ENCODE measurements at regions not wholly inside any gene's neighbourhood (a gene's known extent, or its start where the extent isn't known, plus 50 kb on each side); places are given as distances from the start of the nearest gene placed in this dataset.
"Not testable (repeated sequence)": the region's sequence is repeated elsewhere in the genome, so short reads cannot be mapped to it uniquely, and the experiment has no call there.

DNA sequence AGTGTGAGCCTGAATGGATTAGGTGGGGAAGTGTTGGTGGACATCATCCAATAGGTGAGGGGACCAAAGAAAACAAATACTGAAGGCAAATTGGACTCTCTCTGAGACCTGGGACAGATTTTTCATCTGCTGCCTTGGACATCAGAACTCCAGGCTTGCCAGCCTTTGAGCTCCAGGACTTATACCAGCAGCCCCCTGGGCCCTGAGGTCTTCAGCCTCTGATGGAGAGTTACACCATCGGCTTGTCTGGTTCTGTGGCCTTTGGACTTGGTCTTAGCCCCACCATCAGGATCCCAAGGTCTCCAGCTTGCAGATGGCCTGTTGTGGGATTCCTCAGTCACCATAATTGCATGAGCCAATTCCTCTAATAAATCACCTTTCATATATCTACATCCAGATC lies 80.8 kb upstream of the SLC8A3 start:
- Histone ChIP-seq H3K27ac (ENCODE audit: low read depth in 1 of 2, low read length in 2 of 2) (no peak overlapping the region), H3K27me3 (ENCODE audit: control insufficient read depth in 1 of 2, insufficient read depth in 2 of 2, low read length in 1 of 2) (no peaks in the 10 kb centered on the region), H3K4me3 (ENCODE audit: low read length in 2 of 2) (no peak overlapping the region), H3K36me3 (ENCODE audit: control insufficient read depth in 1 of 2, insufficient read depth in 2 of 2, low read length in 1 of 2) (no peaks in the 10 kb centered on the region), H3K9me3 (ENCODE audit: control insufficient read depth, low read length) (no peaks in the 10 kb centered on the region), H3K4me1 (ENCODE audit: control insufficient read depth in 1 of 2, insufficient read depth in 2 of 2, low read length in 2 of 2) (no peaks in the 10 kb centered on the region)
- intact Hi-C loops (cut with DNase I): no loop called here
- peak in 1 of 2 donors; percentile 55 for DNase-seq
- ATAC-seq (ENCODE audit: low FRiP score): no peak
- WGBS, 2 donors: 73 to 95% methylated on average over 1 of the region's 1 CpG

DNA sequence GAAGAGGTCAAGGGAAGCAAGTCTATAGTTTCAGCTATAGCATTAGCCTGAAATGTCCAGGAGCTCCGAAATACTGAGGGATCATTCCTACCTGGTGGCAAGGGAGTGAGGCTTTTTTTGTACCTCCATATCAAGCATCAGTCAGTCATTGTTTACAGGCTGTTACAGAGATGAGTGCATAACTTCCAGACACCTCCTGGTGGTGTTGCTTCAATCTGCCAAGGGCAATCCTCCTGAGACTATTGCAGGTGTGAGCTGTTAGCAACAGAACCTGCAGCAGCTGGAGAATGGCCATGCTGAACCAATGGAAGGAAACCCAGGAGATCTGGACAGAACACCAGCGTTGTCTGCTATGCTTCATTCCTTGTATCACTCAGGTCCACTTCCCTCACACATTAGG lies 80.0 kb upstream of the SLC8A3 start:
- no peaks in the 10 kb centered on the region for H3K9me3 ChIP-seq (ENCODE audit: control insufficient read depth, low read length)
- 75 to 77% methylated on average over 2 of the region's 2 CpGs for WGBS, 2 donors
- H3K36me3 ChIP-seq (ENCODE audit: control insufficient read depth in 1 of 2, insufficient read depth in 2 of 2, low read length in 1 of 2): no peaks in the 10 kb centered on the region
- DNase-seq (no peak), ATAC-seq (ENCODE audit: low FRiP score) (no peak)
- intact Hi-C loops (cut with DNase I): no loop called here
- H3K27me3 ChIP-seq (ENCODE audit: control insufficient read depth in 1 of 2, insufficient read depth in 2 of 2, low read length in 1 of 2): no peaks in the 10 kb centered on the region
- no peaks in the 10 kb centered on the region for H3K4me1 ChIP-seq (ENCODE audit: control insufficient read depth in 1 of 2, insufficient read depth in 2 of 2, low read length in 2 of 2)
- H3K27ac ChIP-seq (ENCODE audit: low read depth in 1 of 2, low read length in 2 of 2): no peak overlapping the region
- H3K4me3 ChIP-seq (ENCODE audit: low read length in 2 of 2): no peak overlapping the region

DNA sequence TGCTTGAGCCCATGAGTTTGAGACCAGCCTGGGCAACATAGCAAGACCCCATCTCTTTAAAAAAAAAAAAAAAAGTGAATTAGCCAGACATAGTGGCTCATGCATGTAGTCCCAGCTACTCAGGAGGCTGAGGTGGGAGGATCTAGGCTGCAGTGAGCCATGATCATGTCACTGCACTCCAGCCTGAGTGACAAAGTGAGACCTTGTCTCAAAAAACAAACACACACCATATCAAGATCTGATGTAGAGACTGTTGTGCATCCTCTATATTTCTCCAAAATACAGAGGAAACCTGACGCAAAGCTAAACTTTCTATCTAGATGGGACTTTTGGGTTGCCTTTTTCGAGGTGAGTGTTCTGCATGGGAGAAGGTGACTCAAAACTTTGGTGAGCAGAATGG lies 77.4 kb upstream of the SLC8A3 start:
- no peak for ATAC-seq (ENCODE audit: low FRiP score)
- WGBS, 2 donors: 82 to 91% methylated on average over 2 of the region's 2 CpGs
- H3K36me3 ChIP-seq (ENCODE audit: control insufficient read depth in 1 of 2, insufficient read depth in 2 of 2, low read length in 1 of 2): no peaks in the 10 kb centered on the region
- H3K27ac ChIP-seq (ENCODE audit: low read depth in 1 of 2, low read length in 2 of 2): no peak overlapping the region
- no peaks in the 10 kb centered on the region for H3K9me3 ChIP-seq (ENCODE audit: control insufficient read depth, low read length)
- no peak overlapping the region for H3K4me3 ChIP-seq (ENCODE audit: low read length in 2 of 2)
- no peaks in the 10 kb centered on the region for H3K4me1 ChIP-seq (ENCODE audit: control insufficient read depth in 1 of 2, insufficient read depth in 2 of 2, low read length in 2 of 2)
- no peaks in the 10 kb centered on the region for H3K27me3 ChIP-seq (ENCODE audit: control insufficient read depth in 1 of 2, insufficient read depth in 2 of 2, low read length in 1 of 2)
- no peak for DNase-seq
- intact Hi-C loops (cut with DNase I): no loop called here

DNA sequence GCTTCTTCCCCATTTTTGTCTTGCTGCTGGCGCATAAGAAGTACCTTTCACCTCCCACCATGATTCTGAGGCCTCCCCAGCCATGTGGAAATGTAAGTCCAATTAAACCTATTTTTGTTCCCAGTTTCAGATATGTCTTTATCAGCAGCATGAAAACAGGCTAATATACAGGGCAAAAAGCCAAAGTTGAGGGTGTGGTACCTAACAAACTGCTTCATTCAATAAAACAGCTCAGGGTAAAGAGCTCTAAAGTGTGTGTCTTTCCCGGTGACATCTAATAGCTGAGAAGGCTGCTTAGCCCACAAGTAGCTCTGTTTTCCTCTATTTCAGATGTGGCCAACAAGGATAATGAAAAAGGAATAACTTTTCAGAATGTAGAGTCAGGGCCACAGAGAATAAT lies 76.7 kb upstream of the SLC8A3 start:
- Histone ChIP-seq H3K27me3 (ENCODE audit: control insufficient read depth in 1 of 2, insufficient read depth in 2 of 2, low read length in 1 of 2) (no peaks in the 10 kb centered on the region), H3K9me3 (ENCODE audit: control insufficient read depth, low read length) (no peaks in the 10 kb centered on the region), H3K4me3 (ENCODE audit: low read length in 2 of 2) (no peak overlapping the region), H3K36me3 (ENCODE audit: control insufficient read depth in 1 of 2, insufficient read depth in 2 of 2, low read length in 1 of 2) (no peaks in the 10 kb centered on the region), H3K4me1 (ENCODE audit: control insufficient read depth in 1 of 2, insufficient read depth in 2 of 2, low read length in 2 of 2) (no peaks in the 10 kb centered on the region), H3K27ac (ENCODE audit: low read depth in 1 of 2, low read length in 2 of 2) (no peak overlapping the region)
- intact Hi-C loops (cut with DNase I): no loop called here
- DNase-seq: no peak
- 84 to 86% methylated on average over 2 of the region's 2 CpGs for WGBS, 2 donors
- ATAC-seq (ENCODE audit: low FRiP score): no peak

DNA sequence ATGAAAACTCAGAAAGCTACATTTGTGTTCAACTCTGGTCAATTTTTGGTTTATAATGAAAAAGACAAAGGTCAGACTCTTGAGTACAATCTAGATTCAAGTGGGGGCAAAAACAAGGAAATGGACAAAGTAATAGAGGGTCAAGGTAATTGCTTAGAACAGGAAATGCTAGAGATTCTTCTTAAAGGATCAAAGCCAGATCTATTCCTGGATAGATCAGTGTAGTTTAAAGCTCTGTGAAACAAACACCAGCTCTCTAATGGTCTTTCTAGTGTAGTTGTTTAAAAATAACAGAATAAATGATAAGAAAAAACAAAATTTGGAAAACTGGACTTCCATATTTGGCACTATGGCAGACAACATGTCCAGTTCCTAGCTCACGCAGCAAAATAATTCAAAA lies 70.7 kb upstream of the SLC8A3 start:
- no peaks in the 10 kb centered on the region for H3K36me3 ChIP-seq (ENCODE audit: control insufficient read depth in 1 of 2, insufficient read depth in 2 of 2, low read length in 1 of 2)
- no peak overlapping the region for H3K4me3 ChIP-seq (ENCODE audit: low read length in 2 of 2)
- DNase-seq: no peak
- no peak overlapping the region for H3K27ac ChIP-seq (ENCODE audit: low read depth in 1 of 2, low read length in 2 of 2)
- ATAC-seq (ENCODE audit: low FRiP score): no peak
- H3K9me3 ChIP-seq (ENCODE audit: control insufficient read depth, low read length): peaks cover 3% of the 10 kb centered on the region
- 84 to 88% methylated on average over 1 of the region's 1 CpG for WGBS, 2 donors
- no peaks in the 10 kb centered on the region for H3K4me1 ChIP-seq (ENCODE audit: control insufficient read depth in 1 of 2, insufficient read depth in 2 of 2, low read length in 2 of 2)
- intact Hi-C loops (cut with DNase I): no loop called here
- peaks cover 0 to 2% of the 10 kb centered on the region in 2 donors for H3K27me3 ChIP-seq (ENCODE audit: control insufficient read depth in 1 of 2, insufficient read depth in 2 of 2, low read length in 1 of 2)

DNA sequence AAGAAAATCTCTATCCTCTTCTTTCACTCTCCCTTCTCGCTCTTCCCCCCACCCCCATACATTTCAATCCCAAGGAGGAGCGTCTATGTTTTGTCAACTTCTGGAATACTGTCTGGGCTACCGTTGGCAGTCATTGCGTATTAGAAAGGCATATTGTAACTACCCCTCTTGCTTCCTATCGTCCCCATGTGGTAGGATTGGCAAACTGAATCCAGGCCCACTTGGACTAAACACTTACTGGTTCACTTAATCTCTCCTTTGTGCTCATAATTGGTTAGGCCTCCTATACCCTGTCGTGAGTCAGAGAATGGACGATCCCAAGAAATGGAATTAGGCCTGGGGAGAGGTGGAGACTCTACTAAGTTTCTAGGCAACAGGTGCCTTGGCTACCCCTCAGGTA lies 68.8 kb upstream of the SLC8A3 start:
- H3K27me3 ChIP-seq (ENCODE audit: control insufficient read depth in 1 of 2, insufficient read depth in 2 of 2, low read length in 1 of 2): peaks cover 0 to 2% of the 10 kb centered on the region in 2 donors
- H3K9me3 ChIP-seq (ENCODE audit: control insufficient read depth, low read length): peaks cover 3% of the 10 kb centered on the region
- H3K4me3 ChIP-seq (ENCODE audit: low read length in 2 of 2): no peak overlapping the region
- 79 to 82% methylated on average over 7 of the region's 7 CpGs for WGBS, 2 donors
- H3K27ac ChIP-seq (ENCODE audit: low read depth in 1 of 2, low read length in 2 of 2): no peak overlapping the region
- DNase-seq (no peak), ATAC-seq (ENCODE audit: low FRiP score) (no peak)
- H3K36me3 ChIP-seq (ENCODE audit: control insufficient read depth in 1 of 2, insufficient read depth in 2 of 2, low read length in 1 of 2): no peaks in the 10 kb centered on the region
- intact Hi-C loops (cut with DNase I): no loop called here
- H3K4me1 ChIP-seq (ENCODE audit: control insufficient read depth in 1 of 2, insufficient read depth in 2 of 2, low read length in 2 of 2): no peaks in the 10 kb centered on the region

DNA sequence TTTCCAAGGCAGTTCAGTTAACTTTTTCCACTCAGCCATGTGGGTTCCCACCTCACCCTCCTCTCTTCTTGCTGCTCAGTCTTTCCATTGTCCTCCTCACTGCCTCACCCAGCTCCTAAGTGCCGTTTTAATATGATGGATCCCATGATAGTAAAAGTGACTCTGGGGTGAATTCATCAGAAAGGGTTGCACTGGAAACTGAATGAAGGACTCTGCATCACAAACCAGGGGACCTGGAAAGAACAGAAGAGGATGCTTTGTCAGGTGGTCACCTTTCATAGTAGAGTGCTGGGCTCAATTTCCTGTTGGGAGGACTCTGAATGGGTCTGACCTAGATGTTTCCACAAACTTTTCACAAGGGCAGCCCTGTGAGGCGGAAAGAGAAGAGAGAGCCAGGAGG lies 67.8 kb upstream of the SLC8A3 start:
- WGBS, 2 donors: 32 to 39% methylated on average over 2 of the region's 2 CpGs
- Histone ChIP-seq H3K4me3 (ENCODE audit: low read length in 2 of 2) (no peak overlapping the region), H3K4me1 (ENCODE audit: control insufficient read depth in 1 of 2, insufficient read depth in 2 of 2, low read length in 2 of 2) (no peaks in the 10 kb centered on the region), H3K27me3 (ENCODE audit: control insufficient read depth in 1 of 2, insufficient read depth in 2 of 2, low read length in 1 of 2) (peaks cover 0 to 2% of the 10 kb centered on the region in 2 donors), H3K36me3 (ENCODE audit: control insufficient read depth in 1 of 2, insufficient read depth in 2 of 2, low read length in 1 of 2) (no peaks in the 10 kb centered on the region), H3K9me3 (ENCODE audit: control insufficient read depth, low read length) (peaks cover 3% of the 10 kb centered on the region), H3K27ac (ENCODE audit: low read depth in 1 of 2, low read length in 2 of 2) (no peak overlapping the region)
- intact Hi-C loops (cut with DNase I): no loop called here
- no peak for ATAC-seq (ENCODE audit: low FRiP score)
- no peak for DNase-seq

DNA sequence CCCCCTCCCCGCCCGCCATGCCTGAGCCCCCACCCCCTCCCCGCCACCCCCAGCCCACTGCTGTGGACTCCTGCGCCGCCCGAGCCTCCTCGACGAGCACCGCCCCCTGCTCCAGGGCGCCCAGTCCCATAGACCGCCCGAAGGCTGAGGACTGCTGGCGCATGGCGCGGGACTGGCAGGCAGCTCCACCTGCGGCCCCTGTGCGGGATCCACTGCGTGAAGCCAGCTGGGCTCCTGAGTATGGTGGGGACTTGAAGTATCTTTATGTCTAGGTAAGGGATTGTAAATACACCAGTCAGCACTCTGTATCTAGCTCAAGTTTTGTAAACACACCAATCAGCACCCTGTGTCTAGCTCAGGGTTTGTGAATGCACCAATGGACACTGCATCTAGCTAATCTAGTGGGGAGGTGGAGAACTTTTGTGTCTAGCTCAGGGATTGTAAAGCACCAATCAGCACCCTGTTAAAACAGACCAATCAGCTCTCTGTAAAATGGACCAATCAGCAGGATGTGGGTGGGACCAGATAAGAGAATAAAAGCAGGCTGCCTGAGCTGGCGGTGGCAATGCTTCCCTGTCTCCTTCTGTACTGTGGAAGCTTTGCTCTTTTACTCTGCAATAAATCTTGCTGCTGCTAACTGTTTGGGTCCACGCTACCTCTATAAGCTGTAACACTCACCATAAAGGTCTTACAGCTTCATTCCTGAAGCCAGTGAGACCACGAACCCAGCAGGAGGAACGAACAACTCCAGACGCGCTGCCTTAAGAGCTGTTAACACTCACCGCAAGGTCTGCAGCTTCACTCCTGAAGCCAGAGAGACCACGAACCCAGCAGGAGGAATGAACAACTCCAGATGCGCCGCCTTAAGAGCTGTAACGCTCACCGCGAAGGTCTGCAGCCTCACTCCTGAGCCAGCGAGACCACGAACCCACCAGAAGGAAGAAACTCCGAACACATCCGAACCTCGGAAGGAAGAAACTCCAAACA lies 66.6 kb upstream of the SLC8A3 start:
- 51 to 56% methylated on average over 28 to 36 of the region's 36 CpGs for WGBS, 2 donors
- H3K4me1 ChIP-seq (ENCODE audit: control insufficient read depth in 1 of 2, insufficient read depth in 2 of 2, low read length in 2 of 2); ATAC-seq (ENCODE audit: low FRiP score); H3K9me3 ChIP-seq (ENCODE audit: control insufficient read depth, low read length); H3K27me3 ChIP-seq (ENCODE audit: control insufficient read depth in 1 of 2, insufficient read depth in 2 of 2, low read length in 1 of 2); H3K36me3 ChIP-seq (ENCODE audit: control insufficient read depth in 1 of 2, insufficient read depth in 2 of 2, low read length in 1 of 2); intact Hi-C loops (cut with DNase I); H3K4me3 ChIP-seq (ENCODE audit: low read length in 2 of 2); H3K27ac ChIP-seq (ENCODE audit: low read depth in 1 of 2, low read length in 2 of 2): not testable (repeated sequence)
- DNase-seq: peak in 1 of 2 donors; percentile 55

DNA sequence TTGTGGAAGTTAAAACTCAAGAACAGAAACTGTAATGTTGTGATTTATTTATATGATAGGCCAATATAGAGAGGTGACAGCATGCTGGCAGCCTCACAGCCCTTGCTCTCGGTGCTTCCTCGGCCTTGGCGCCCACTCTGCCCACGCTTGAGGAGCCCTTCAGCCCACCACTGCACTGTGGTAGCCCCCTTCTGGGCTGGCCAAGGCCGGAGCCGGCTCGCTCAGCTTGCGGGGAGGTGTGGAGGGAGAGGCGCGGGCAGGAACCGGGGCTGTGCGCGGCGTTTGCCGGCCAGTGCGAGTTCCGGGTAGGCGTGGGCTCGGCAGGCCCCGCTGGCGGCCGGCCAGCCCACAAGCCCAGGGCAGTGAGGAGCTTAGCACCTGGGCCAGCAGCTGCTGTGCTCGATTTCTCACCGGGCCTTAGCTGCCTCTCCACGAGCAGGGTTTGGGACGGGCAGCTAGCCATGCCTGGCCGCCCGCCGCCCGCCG lies 65.8 kb upstream of the SLC8A3 start:
- intact Hi-C loops (cut with DNase I): no loop called here
- ATAC-seq (ENCODE audit: low FRiP score): no peak
- peak in 1 of 2 donors; percentile 77 for DNase-seq
- WGBS, 2 donors: 1% methylated on average over 22 to 31 of the region's 31 CpGs
- Histone ChIP-seq H3K27me3 (ENCODE audit: control insufficient read depth in 1 of 2, insufficient read depth in 2 of 2, low read length in 1 of 2) (peaks cover 0 to 2% of the 10 kb centered on the region in 2 donors), H3K4me3 (ENCODE audit: low read length in 2 of 2) (no peak overlapping the region), H3K4me1 (ENCODE audit: control insufficient read depth in 1 of 2, insufficient read depth in 2 of 2, low read length in 2 of 2) (no peaks in the 10 kb centered on the region), H3K9me3 (ENCODE audit: control insufficient read depth, low read length) (peaks cover 3% of the 10 kb centered on the region), H3K36me3 (ENCODE audit: control insufficient read depth in 1 of 2, insufficient read depth in 2 of 2, low read length in 1 of 2) (no peaks in the 10 kb centered on the region), H3K27ac (ENCODE audit: low read depth in 1 of 2, low read length in 2 of 2) (no peak overlapping the region)

Data from aorta (tissue), 5 donors.